GM19324 (cell line): ENCODE measurements at regions not wholly inside any gene's neighbourhood (a gene's known extent, or its start where the extent isn't known, plus 50 kb on each side); places are given as distances from the start of the nearest gene placed in this dataset.
"Not testable (repeated sequence)": the region's sequence is repeated elsewhere in the genome, so short reads cannot be mapped to it uniquely, and the experiment has no call there.

Experiments
- ATAC-seq: cut with Tn5 transposase; IDR thresholded peaks from one replicate; pipeline ENCODE4 v1.9.1; 2021; ENCODE audit warnings: mild to moderate bottlenecking, moderate library complexity; ENCODE audit not compliant: unreplicated experiment, low FRiP score

DNA sequence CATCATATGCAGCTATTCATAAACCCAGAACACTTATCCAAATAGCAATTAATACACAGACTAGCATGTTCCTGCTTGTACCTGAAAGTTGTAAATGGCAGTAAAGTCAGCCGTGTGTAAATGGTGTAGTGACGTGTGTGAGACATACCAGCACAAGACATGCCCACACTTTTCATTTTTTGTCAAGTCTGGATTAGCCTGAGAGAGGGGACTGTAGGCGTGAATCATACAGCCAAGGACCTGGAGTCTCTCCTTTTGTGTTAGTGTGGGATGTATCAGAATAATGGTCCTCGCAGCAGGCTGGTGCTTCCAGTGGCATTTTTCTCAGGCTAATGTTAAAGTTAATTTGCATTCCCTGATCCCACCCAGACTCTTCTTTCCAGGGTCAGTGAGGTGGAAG, 116.8 kb upstream of the BMAL1 start:
- no peak for ATAC-seq

- ATAC-seq = no peak
These were observed 114.4 kb upstream of the BMAL1 start for GRCh38 chr11:13163158-13163557.

DNA sequence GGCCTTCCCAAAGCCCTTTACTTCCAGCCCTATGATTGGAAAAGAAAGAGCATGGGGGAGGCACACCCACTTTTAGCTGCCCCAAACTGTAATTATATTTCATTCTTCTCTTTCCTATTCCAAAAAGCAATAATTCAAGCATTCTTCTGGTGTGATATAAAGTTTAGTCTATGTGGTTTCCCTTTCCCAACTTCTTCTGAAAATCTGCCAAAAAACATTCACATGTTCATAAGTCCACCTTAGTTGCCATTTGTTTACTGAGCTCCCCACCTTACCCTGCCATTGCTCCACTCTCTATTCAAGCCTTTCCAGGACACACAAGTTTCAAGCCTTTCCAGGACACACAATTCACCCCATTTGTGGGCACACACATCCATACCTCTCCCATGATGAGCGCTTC, 111.6 kb upstream of the BMAL1 start:
- ATAC-seq = no peak

DNA sequence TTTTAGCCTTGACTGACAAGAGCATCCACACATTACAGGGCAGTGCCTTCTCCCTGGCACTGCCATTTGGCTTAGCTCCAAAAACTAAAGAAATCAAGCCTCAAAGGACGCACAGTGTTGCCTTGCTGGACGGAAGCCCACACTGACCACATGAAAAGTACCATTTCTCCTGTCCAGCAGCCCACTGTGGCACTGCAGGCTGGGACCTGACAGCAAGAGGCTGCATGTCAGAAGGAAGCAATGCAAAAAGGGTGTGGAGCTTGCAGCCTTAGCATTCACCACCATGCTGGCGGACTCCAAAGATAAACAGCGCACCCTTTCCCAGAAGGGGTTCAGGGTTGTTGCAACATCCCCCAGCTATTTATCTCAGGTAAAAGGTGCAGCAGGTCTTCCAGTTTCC, 109.3 kb upstream of the BMAL1 start:
- ATAC-seq = no peak

DNA sequence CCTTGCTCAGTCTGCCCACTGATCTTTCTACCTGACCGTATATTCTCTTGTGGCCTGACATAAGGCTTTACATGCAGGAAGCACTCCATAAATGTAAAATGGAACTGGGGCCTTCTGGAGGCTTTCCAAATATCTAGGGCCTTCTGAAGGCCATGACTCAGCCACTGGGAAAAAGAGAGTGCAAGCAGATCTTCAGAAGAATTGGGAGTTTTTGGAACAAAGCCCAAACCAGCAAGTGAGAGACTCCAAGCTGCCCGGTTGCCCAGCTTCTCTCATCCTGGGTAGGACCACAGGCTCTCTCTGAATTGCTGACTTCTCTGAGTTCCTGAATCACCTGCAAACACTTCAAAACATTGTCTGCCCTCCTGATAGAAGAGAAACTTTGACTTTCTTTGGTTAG, 107.9 kb upstream of the BMAL1 start:
- ATAC-seq = no peak

DNA sequence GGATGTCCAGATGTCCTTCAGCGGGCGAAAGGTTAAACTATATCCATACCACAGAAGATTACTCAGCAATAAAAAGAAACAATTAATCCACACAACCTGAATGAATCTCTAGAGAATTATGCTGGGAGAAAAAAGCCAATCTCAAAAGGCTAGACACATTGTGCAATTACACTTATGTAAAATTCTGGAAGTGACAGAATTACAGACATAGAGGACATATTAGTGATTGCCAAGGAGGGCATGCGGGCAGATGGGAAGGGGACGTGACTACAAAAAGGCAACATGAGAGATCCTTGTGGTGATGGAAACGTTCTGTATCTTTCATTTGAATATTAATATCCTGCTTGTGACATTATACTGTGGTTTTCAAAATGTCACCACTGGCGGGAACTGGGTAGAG, 103.5 kb upstream of the BMAL1 start:
- ATAC-seq = no peak

DNA sequence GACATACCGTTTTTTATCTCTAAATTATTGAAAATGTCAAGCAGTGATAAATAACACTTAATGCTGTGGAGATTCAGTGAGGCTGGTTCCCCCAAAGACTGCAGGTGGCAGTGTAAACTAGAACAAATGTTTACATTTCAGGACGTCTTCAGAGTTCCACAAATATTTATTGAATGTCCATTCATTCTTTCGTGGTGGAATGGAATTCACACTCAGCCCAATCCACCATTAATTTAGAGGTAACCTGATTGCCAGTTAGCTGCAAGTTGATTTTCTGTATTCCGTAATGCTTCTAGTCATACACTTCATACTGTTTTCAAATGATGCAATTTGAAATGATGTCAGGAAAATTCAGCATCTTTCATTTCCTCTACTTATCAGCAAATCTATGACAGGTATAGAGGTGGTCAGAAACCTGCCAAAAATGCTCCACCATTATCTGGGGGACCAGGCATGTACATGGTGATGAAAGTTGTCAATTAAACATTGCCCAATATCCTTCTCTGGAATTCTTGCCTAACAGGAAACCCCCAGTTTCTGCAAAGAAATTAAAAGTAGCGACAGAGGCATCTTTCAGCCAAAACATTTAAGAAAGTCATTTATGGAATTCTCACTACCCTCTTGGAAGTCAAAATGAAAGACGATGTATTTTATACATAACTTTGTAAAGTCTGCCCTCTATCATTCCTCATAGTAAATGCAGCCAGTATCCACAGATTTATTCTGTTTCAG, 94.3 kb upstream of the BMAL1 start:
- ATAC-seq = no peak

DNA sequence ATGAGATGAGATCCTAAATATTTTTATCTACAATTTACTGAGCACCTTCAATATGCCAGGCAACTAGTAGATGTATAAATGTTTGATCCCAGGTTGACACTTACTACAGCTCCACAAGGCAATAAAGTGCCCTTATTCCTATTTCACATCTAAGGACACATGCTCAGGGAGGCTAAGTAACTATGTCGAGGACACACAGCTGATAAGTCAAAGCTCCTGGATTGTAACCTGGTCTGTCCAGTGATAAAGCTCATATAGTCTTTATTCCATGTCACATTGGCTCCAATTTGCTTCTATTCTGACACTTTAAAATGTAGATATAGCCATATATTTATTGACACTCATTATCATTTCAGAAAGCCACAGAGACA, 93.8 kb upstream of the BMAL1 start:
- no peak for ATAC-seq

DNA sequence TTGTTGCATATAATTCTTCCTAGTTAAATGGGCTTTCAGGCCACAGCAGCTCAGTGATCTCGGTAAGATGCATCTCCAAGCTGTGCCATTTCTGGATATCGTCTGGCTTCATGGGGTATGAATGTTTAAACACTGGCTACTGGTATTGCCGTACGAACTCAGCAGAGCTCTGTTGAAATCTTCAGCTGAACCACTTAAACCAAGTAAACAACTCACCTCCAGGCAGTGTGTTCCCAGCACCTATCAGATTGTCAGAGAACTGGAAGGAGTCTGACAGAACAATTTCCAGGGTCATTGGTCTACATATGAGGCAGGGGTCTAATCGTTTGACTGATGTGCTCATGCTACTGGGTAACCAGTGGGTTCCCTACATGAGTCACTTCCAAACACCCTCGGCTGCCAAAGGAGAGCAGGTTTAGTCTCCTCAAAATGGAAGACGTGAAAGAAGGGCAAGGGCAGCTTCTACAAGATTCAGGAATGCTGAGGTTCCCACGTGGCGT, 93.2 kb upstream of the BMAL1 start:
- ATAC-seq = no peak

DNA sequence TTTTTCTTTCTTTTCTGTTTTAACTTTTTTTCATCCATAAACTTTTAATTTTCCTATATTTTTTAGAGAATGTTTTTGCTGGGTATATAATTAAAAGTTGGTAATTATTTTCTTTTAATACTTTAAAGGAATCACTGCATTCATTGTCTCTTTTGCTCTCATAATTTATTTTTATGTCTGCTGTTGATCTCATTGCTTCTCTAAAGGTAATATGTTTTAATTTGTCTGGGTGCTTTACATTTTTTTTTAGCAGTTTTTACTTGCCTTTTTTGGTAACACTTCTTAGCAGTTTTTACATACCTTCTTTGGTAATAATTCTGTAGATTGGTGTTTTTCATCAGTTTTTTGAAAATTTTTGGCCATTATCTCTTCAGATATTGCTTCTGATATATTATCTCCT, 89.4 kb upstream of the BMAL1 start:
- ATAC-seq = no peak

DNA sequence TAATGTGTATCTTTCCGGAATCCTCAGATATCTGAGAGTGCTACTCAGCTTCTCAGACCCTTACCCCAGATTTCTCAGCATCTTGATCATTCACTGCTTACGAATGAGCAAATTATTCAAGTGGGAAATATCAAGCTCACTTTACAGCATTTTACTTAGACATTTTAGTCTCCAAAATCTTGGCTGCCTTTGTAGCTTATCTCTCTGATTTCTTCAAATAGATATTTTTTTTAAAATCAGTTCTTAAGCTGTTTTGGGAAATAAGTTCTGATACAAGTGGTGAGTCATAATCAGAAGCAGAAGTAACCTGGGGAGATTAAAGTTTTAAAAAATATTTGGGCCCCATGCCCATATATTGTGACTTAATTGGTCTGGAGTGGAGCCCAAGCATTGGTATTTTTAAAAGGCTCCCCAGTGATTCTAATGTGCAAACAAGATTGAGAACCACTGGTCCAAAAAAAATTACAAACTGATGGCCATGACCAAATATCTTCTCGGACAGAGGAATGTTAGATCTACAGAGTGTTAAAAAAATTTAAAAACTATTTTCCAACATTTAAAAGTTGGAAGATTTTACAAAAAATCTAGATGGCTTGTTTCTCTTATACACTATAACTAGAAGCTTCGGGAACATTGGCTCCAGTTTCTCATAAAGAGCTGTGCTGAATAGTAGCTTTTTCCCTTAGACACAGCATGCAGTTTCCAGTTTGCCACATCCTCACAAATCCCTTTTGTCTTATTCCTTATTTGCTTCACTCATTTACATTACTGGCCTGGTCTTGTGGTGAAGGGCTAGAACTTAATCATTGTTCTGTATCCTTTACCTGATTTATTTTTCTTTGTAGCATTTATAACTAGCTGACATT, 87.8 kb upstream of the BMAL1 start:
- ATAC-seq = no peak

- no peak for ATAC-seq
These were observed 84.0 kb upstream of the BMAL1 start for GRCh38 chr11:13193613-13194012.

- ATAC-seq = not testable (repeated sequence)
These were observed 80.2 kb upstream of the BMAL1 start for GRCh38 chr11:13197374-13197773.

GRCh38 chr11:13205486-13205885, 72.1 kb upstream of the BMAL1 start:
- ATAC-seq = peak; percentile 48

DNA sequence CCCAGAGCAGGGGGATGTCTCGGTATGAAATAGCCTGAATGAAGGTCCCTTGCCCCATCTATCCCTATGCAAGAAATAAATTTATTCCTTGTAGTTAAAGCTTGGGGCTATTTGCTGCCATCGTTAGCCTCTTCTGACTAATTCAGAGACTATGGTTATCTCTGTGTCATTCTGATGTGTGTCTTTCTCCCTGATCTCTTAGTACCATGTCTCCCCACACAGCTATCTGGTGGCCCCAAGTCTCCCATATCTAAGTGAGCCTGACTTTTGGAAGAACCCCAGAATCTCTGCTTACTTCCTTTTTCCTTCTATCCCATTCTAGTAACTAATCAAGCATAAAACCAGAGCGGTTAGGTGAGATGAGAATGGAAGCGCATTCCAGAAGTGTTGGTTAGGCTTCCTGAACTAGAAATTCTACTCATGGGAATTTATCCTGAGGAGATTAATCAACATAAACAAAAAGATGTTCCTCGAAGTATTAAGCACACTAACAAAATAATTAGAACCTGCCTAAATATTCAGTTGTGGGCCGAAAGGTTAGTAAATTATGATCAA, 71.4 kb upstream of the BMAL1 start:
- no peak for ATAC-seq

GRCh38 chr11:13207270-13207664, 70.3 kb upstream of the BMAL1 start:
- no peak for ATAC-seq

GRCh38 chr11:13207665-13208594, 69.7 kb upstream of the BMAL1 start:
- ATAC-seq = no peak

- no peak for ATAC-seq
These were observed 68.7 kb upstream of the BMAL1 start for GRCh38 chr11:13208921-13209320.

GRCh38 chr11:13209379-13209778, 68.2 kb upstream of the BMAL1 start:
- no peak for ATAC-seq

DNA sequence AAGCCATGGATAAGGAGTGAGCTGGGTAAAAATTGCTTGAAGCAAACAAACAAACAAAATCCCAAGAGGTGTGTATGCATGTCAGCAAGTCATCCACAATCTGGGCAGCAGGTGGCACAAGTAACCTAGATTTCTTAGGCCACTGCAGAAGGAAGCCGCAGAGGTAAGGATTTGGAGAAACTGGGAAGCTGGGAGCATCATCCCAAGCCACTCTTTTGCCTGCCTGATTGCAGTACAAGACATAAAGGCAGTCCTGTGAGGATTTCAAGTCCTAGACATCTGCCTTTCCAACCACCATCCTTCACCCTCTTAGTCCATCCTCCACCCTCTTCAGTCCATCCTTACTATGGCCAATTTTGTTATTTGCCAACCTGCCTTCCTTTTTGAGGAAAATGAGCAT, 67.2 kb upstream of the BMAL1 start:
- no peak for ATAC-seq
